ENCODE measurements at regions not wholly inside any gene's neighbourhood (a gene's known extent, or its start where the extent isn't known, plus 50 kb on each side); places are given as distances from the start of the nearest gene placed in this dataset.

DNA sequence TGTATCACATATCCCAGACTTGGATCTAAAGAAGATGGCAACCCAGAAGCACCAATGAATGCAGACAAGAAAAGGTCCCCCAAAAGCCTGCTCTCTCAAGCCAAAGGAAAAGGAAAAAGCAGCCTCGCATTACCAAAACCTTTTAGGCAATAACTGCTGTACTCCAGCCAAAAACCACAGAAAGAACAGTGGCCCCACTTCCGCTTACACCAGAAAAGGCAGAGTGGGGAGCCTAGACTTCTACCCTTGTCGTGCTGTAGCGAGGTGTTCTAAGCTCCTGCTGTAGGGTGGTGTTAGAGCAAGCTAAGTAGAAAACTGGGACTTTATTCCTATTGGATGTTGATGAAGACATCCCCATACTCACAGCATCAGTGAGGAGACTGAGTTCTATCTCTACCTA lies 244.0 kb upstream of the RXFP2 start:
- TF ChIP-seq, protein P1, sequence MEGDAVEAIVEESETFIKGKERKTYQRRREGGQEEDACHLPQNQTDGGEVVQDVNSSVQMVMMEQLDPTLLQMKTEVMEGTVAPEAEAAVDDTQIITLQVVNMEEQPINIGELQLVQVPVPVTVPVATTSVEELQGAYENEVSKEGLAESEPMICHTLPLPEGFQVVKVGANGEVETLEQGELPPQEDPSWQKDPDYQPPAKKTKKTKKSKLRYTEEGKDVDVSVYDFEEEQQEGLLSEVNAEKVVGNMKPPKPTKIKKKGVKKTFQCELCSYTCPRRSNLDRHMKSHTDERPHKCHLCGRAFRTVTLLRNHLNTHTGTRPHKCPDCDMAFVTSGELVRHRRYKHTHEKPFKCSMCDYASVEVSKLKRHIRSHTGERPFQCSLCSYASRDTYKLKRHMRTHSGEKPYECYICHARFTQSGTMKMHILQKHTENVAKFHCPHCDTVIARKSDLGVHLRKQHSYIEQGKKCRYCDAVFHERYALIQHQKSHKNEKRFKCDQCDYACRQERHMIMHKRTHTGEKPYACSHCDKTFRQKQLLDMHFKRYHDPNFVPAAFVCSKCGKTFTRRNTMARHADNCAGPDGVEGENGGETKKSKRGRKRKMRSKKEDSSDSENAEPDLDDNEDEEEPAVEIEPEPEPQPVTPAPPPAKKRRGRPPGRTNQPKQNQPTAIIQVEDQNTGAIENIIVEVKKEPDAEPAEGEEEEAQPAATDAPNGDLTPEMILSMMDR (IDR thresholded peaks at IDR 0.05): no peak
- TF ChIP-seq POLR2A (IDR thresholded peaks at IDR 0.05; ENCODE audit: low read depth): no peak

Data from esophagus muscularis mucosa (tissue), 3 donors.